ENCODE measurements at regions not wholly inside any gene's neighbourhood (a gene's known extent, or its start where the extent isn't known, plus 50 kb on each side); places are given as distances from the start of the nearest gene placed in this dataset.

- no peak for DNase-seq (ENCODE audit: low read depth)
- H3K4me3 ChIP-seq (ENCODE audit: low read depth, low read length), result no peak overlapping the region
Measured at GRCh38 chr2:57884281-57884680, 162.3 kb upstream of the VRK2 start.

GRCh38 chr2:57885742-57886141 lies 160.9 kb upstream of the VRK2 start:
- no peak for DNase-seq (ENCODE audit: low read depth)
- TF ChIP-seq CTCF (IDR thresholded peaks at IDR 0.05; ENCODE audit: control insufficient read depth, extremely low read depth, insufficient read depth), result no peak
- no peak overlapping the region for H3K4me3 ChIP-seq (ENCODE audit: low read depth, low read length)

More at GRCh38 chr2:57884281-57884680, 162.3 kb upstream of the VRK2 start:
- no peak for TF ChIP-seq CTCF (IDR thresholded peaks at IDR 0.05; ENCODE audit: control insufficient read depth, extremely low read depth, insufficient read depth)

DNA sequence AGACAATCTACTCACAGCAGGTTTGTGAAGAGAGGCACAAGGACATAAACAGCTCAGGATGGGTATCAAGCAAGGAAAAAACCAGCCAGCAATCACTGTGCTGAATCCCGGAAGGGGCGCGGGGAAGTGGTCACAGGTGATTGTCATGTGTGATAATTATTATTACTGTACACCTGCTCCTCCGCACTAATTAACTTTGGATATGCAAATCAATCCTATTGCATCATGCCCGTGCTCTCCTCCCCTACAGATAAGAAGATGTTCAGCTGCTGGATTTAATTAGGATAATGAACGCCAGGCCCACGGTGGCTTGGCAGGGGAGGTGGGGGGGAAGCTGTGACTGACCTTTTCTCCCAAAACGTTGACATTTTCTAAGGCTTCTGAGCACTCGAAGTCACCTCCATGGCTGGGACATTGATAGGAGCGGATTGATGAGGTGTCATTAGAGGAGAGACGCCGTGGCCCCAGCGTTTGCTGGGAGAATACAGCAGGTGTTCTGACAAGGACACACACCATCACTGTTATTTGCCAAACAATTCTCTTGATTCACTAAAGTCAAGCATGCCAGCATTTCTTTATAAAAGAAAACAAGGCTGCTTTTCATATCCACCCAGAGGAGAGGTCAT lies 160.3 kb upstream of the VRK2 start:
- TF ChIP-seq CTCF (IDR thresholded peaks at IDR 0.05; ENCODE audit: control insufficient read depth, extremely low read depth, insufficient read depth), result no peak
- no peak for DNase-seq (ENCODE audit: low read depth)
- H3K4me3 ChIP-seq (ENCODE audit: low read depth, low read length), result no peak overlapping the region

DNA sequence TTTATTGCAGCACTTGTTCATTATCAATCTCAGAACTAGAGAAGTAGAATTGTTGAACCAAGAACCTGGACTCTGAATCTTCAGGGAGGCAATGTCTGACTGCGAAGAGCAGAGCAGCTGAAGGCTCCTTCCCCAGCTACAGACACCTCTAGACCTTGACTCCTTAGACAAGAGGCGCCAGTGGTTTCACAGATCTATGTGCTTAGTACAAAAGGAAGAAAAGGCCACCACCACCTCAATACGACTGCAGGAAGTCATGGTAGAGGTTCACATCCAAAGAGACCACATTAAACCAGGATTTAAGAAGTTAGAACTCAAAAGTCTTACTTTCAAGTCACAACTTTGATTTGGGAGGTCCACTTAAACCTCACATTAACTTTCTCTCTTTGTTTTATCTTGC lies 158.1 kb upstream of the VRK2 start:
- H3K4me3 ChIP-seq (ENCODE audit: low read depth, low read length), result no peak overlapping the region
- TF ChIP-seq CTCF (IDR thresholded peaks at IDR 0.05; ENCODE audit: control insufficient read depth, extremely low read depth, insufficient read depth), result no peak
- no peak for DNase-seq (ENCODE audit: low read depth)

GRCh38 chr2:57890464-57890863 lies 156.1 kb upstream of the VRK2 start:
- H3K4me3 ChIP-seq (ENCODE audit: low read depth, low read length), result no peak overlapping the region
- no peak for DNase-seq (ENCODE audit: low read depth)
- TF ChIP-seq CTCF (IDR thresholded peaks at IDR 0.05; ENCODE audit: control insufficient read depth, extremely low read depth, insufficient read depth), result no peak

GRCh38 chr2:57891086-57891712 lies 155.4 kb upstream of the VRK2 start:
- no peak overlapping the region for H3K4me3 ChIP-seq (ENCODE audit: low read depth, low read length)
- DNase-seq (ENCODE audit: low read depth), result no peak
- TF ChIP-seq CTCF (IDR thresholded peaks at IDR 0.05; ENCODE audit: control insufficient read depth, extremely low read depth, insufficient read depth), result no peak

DNA sequence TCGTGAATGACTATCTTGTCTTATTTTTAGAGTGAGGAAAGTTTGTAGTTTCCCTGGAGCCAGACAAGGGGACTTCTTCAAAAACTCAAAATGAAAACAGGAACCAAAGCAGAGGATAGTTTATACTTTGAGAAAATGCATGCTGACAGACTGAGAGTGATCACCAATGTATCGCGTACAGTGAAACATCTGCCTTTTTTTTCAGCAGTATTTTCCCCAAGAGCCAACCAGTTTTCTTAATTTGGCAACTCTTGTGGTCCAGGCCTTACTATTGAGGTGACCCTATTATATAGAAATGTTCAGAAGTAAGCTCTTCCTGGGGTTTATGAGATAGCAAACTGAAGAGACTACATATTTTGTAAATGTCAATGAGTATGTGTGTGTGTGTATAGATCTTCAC lies 153.7 kb upstream of the VRK2 start:
- TF ChIP-seq CTCF (IDR thresholded peaks at IDR 0.05; ENCODE audit: control insufficient read depth, extremely low read depth, insufficient read depth), result no peak
- no peak for DNase-seq (ENCODE audit: low read depth)
- no peak overlapping the region for H3K4me3 ChIP-seq (ENCODE audit: low read depth, low read length)
